Neural crest cell (in vitro differentiated cells): ENCODE measurements at regions not wholly inside any gene's neighbourhood (a gene's known extent, or its start where the extent isn't known, plus 50 kb on each side); places are given as distances from the start of the nearest gene placed in this dataset.

Experiments
- DNase-seq: peaks from one replicate; pipeline ENCODE4 v3.0.0; 2021; ENCODE audit warnings: low read depth, mixed read lengths, low spot score
- H3K27ac Mint-ChIP-seq: one replicate; pipeline ENCODE4 v1.8.0; 2021; ENCODE audit warnings: mild to moderate bottlenecking, mixed read lengths; ENCODE audit not compliant: unreplicated experiment
- H3K27me3 Mint-ChIP-seq: 2 replicates; pipeline ENCODE4 v1.8.0; 2021; ENCODE audit warnings: low read depth, mild to moderate bottlenecking, mixed read lengths
- H3K36me3 Mint-ChIP-seq: 2 replicates; pipeline ENCODE4 v1.8.0; 2021; ENCODE audit warnings: low read depth, mild to moderate bottlenecking, mixed read lengths
- H3K4me1 Mint-ChIP-seq: 2 replicates; pipeline ENCODE4 v1.8.0; 2021; ENCODE audit warnings: mixed read lengths
- H3K4me3 Mint-ChIP-seq: one replicate; pipeline ENCODE4 v1.8.0; 2021; ENCODE audit warnings: mild to moderate bottlenecking, mixed read lengths
- H3K9me3 Mint-ChIP-seq: 2 replicates; pipeline ENCODE4 v1.8.0; 2021; ENCODE audit warnings: mixed read lengths
- CTCF ChIP-seq: fragments of 200-600 bp; sonication (generic); conservative IDR thresholded peaks from 2 replicates; pipeline ENCODE4 v1.5.0; 2021; ENCODE audit warnings: antibody characterized with exemption, mild to moderate bottlenecking

DNA sequence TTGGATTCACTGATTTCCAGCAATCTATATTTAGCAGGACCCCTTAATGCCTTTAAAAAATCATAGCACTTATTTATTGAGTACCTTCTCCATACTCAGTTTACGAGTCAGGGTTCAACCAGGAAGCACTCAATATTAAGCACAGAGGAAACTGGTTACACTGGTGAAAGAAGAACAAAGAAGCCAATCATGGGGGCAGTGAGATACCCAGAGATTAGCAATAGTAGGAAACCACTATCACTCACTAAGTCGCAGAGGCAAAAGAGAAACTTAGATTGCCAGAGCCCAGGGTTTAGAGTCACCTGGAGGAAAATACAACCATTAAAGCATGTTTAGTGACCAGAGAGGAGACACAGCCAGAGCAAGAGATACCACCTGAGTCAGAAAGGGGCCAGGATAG lies 670.5 kb upstream of the USP24 start:
- Mint-ChIP-seq H3K27me3 (no peaks in the 10 kb centered on the region), H3K36me3 (no peaks in the 10 kb centered on the region), H3K27ac (no peak overlapping the region), H3K4me3 (no peak overlapping the region), H3K9me3 (peaks cover 3% of the 10 kb centered on the region), H3K4me1 (no peaks in the 10 kb centered on the region)
- DNase-seq, result no peak
- TF ChIP-seq CTCF, result no peak

DNA sequence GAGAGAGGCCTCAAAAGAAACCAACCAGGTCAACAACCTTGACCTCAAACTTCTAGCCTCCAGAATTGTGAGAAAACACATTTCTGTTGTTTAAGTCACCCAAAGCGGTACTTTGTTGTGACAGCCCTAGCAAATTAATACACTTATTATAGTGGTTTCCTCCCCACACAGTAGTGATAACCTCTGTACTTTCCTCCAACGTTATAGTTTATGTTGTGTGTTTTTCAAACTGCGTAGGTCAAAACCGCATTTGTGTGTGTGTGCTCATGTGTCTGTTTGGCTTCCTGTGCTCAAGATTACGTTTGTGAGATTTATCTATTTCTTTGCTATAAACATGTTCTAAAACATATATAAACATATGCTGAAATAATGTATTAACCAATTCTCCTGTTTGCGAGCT lies 667.8 kb upstream of the USP24 start:
- no peak for DNase-seq
- H3K4me1 Mint-ChIP-seq, result no peaks in the 10 kb centered on the region
- no peaks in the 10 kb centered on the region for H3K36me3 Mint-ChIP-seq
- H3K27me3 Mint-ChIP-seq, result no peaks in the 10 kb centered on the region
- no peak overlapping the region for H3K4me3 Mint-ChIP-seq
- no peak for TF ChIP-seq CTCF
- no peak overlapping the region for H3K27ac Mint-ChIP-seq
- H3K9me3 Mint-ChIP-seq, result no peaks in the 10 kb centered on the region

DNA sequence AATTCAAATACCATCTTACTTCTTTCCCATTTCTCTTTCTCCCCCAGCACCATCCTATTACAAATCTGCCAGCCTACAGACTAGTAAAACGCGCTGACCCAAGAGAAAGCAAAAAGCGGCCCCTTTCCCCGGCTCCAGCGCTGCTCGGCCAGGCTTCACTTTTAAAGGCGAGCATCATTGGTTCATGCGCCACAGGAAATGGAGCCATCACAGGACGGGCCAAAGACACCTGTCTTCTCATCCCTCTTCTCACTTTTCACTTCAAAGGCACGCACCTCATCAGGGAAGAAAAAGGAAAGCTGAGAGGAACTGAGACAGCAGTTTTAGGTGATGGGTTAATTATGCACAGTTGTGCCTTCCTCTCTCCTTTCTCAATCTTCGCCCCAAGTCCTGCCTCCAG lies 664.2 kb upstream of the USP24 start:
- no peaks in the 10 kb centered on the region for H3K4me1 Mint-ChIP-seq
- no peak for TF ChIP-seq CTCF

GRCh38 chr1:55877437-55878232 lies 662.5 kb upstream of the USP24 start:
- Mint-ChIP-seq H3K27me3 (no peaks in the 10 kb centered on the region), H3K4me3 (no peak overlapping the region), H3K9me3 (no peaks in the 10 kb centered on the region), H3K4me1 (no peaks in the 10 kb centered on the region), H3K36me3 (no peaks in the 10 kb centered on the region), H3K27ac (no peak overlapping the region)
- no peak for DNase-seq
- TF ChIP-seq CTCF, result no peak

More for the DNA sequence above, 664.2 kb upstream of the USP24 start:
- Mint-ChIP-seq H3K27ac (no peak overlapping the region), H3K27me3 (no peaks in the 10 kb centered on the region), H3K9me3 (no peaks in the 10 kb centered on the region), H3K36me3 (no peaks in the 10 kb centered on the region), H3K4me3 (no peak overlapping the region)
- DNase-seq, result no peak

GRCh38 chr1:55876276-55877060 lies 661.3 kb upstream of the USP24 start:
- Mint-ChIP-seq H3K36me3 (no peaks in the 10 kb centered on the region), H3K4me3 (no peak overlapping the region), H3K27ac (no peak overlapping the region), H3K27me3 (no peaks in the 10 kb centered on the region), H3K4me1 (no peaks in the 10 kb centered on the region), H3K9me3 (no peaks in the 10 kb centered on the region)
- no peak for TF ChIP-seq CTCF
- no peak for DNase-seq
